Keratinocyte (primary cell): ENCODE measurements at regions not wholly inside any gene's neighbourhood (a gene's known extent, or its start where the extent isn't known, plus 50 kb on each side); places are given as distances from the start of the nearest gene placed in this dataset.

Experiments used
- DNase-seq: peaks from one replicate; pipeline ENCODE4 v3.0.0-alpha.2; 2011; ENCODE audit warnings: low read depth, missing footprints, low spot score
- FAIRE-seq: peaks from 2 replicates; lab custom pipeline; 2011; peaks lifted over from hg19 to GRCh38; lab: Jason Lieb, UNC
- H2AFZ ChIP-seq: 2 replicates; pipeline ENCODE4 v1.6.0; 2012; ENCODE audit warnings: low read length, control low read depth, inconsistent platforms; ENCODE audit not compliant: control insufficient read depth
- H3K27ac ChIP-seq: 2 replicates; pipeline ENCODE4 v1.5.1; 2011; ENCODE audit warnings: low read length; ENCODE audit not compliant: control insufficient read depth, insufficient read depth
- H3K27me3 ChIP-seq: 3 replicates; pipeline ENCODE4 v1.6.0; 2011; ENCODE audit warnings: low read length; ENCODE audit not compliant: control insufficient read depth, insufficient read depth; ENCODE audit errors: extremely low read depth
- H3K36me3 ChIP-seq, 2 experiments: 2 replicates in 1 of 2; 3 replicates in 1 of 2; pipeline ENCODE4 v1.5.1; 2011; ENCODE audit warnings: low read length in 2 of 2, mild to moderate bottlenecking in 1 of 2; ENCODE audit not compliant: control insufficient read depth in 2 of 2, insufficient read depth in 2 of 2; ENCODE audit errors: extremely low read depth in 1 of 2
- H3K4me1 ChIP-seq: 3 replicates; pipeline ENCODE4 v1.5.1; 2011; ENCODE audit warnings: low read length; ENCODE audit not compliant: control insufficient read depth, insufficient read depth; ENCODE audit errors: extremely low read depth
- H3K4me2 ChIP-seq: 3 replicates; pipeline ENCODE4 v1.6.0; 2011; ENCODE audit warnings: low read depth, low read length; ENCODE audit not compliant: control insufficient read depth, insufficient read depth; ENCODE audit errors: extremely low read depth
- H3K4me3 ChIP-seq, 3 experiments: fragments of 200-600 bp in 1 of 3; sonication (generic) in 1 of 3; 2 replicates in 2 of 3; 3 replicates in 1 of 3; pipeline ENCODE4 v1.5.1; 2011 to 2016; ENCODE audit warnings: low read length in 3 of 3, mild to moderate bottlenecking in 3 of 3, control low read depth in 2 of 3, inconsistent platforms in 1 of 3, low read depth in 1 of 3, mixed read lengths in 1 of 3, mixed run types in 1 of 3, moderate library complexity in 1 of 3; ENCODE audit not compliant: control insufficient read depth in 2 of 3, insufficient read depth in 2 of 3; ENCODE audit errors: extremely low read depth in 1 of 3
- H3K79me2 ChIP-seq: 2 replicates; pipeline ENCODE4 v1.6.0; 2012; ENCODE audit warnings: low read length; ENCODE audit not compliant: control insufficient read depth, insufficient read depth
- H3K9ac ChIP-seq: 3 replicates; pipeline ENCODE4 v1.6.0; 2011; ENCODE audit warnings: low read length; ENCODE audit not compliant: control insufficient read depth, insufficient read depth; ENCODE audit errors: extremely low read depth
- H3K9me1 ChIP-seq: 3 replicates; pipeline ENCODE4 v1.6.0; 2011; ENCODE audit warnings: low read length; ENCODE audit not compliant: control insufficient read depth, insufficient read depth; ENCODE audit errors: extremely low read depth
- H3K9me3 ChIP-seq: 2 replicates; pipeline ENCODE4 v1.5.1; 2012; ENCODE audit warnings: low read depth, low read length; ENCODE audit not compliant: control insufficient read depth
- H4K20me1 ChIP-seq: 3 replicates; pipeline ENCODE4 v1.6.0; 2011; ENCODE audit warnings: low read length; ENCODE audit not compliant: control insufficient read depth, insufficient read depth; ENCODE audit errors: extremely low read depth
- CTCF ChIP-seq, 3 experiments: IDR thresholded peaks in 1 of 3; conservative IDR thresholded peaks in 1 of 3; optimal IDR thresholded peaks in 1 of 3; 2 replicates in 2 of 3; 3 replicates in 1 of 3; pipeline versions ENCODE3 to v1.5.1; 2011; ENCODE audit warnings: low read length in 3 of 3, mild to moderate bottlenecking in 3 of 3, moderate library complexity in 2 of 3, control low read depth in 1 of 3, inconsistent platforms in 1 of 3; ENCODE audit not compliant: insufficient read depth in 2 of 3; ENCODE audit errors: extremely low read depth in 1 of 3
- EZH2 ChIP-seq: IDR thresholded peaks from one replicate; pipeline ENCODE4 v1.6.1; 2012; ENCODE audit warnings: inconsistent platforms, mild to moderate bottlenecking, low read length, moderate library complexity
- dilution Hi-C: fragments of 300-500 bp; cut with MboI; formaldehyde crosslinking; loops from one replicate; pipeline ENCODE4 v1.7.0; 2020; ENCODE audit warnings: low sequenced_read_pairs; ENCODE audit not compliant: extremely low pct_ligation_motif_present

- H4K20me1 ChIP-seq: no peaks in the 10 kb centered on the region
- H3K79me2 ChIP-seq: no peaks in the 10 kb centered on the region
- DNase-seq (no peak), FAIRE-seq (no peak)
- H3K9me3 ChIP-seq: no peaks in the 10 kb centered on the region
- H3K4me2 ChIP-seq: no peak overlapping the region
- no peak overlapping the region for H2AFZ ChIP-seq
- H3K27me3 ChIP-seq: no peaks in the 10 kb centered on the region
- H3K4me1 ChIP-seq: no peaks in the 10 kb centered on the region
- dilution Hi-C loops: no loop called here
- H3K27ac ChIP-seq: no peak overlapping the region
- no peak overlapping the region for H3K4me3 ChIP-seq
- no peaks in the 10 kb centered on the region for H3K36me3 ChIP-seq
- no peak for TF ChIP-seq CTCF (optimal IDR thresholded peaks at IDR 0.05 in 1 of 3, IDR thresholded peaks at IDR 0.05 in 1 of 3, conservative IDR thresholded peaks at IDR 0.05 in 1 of 3; ENCODE audit: extremely low read depth in 1 of 3, insufficient read depth in 2 of 3, low read length in 3 of 3)
- no peak for TF ChIP-seq EZH2
- H3K9me1 ChIP-seq: no peaks in the 10 kb centered on the region
- no peak overlapping the region for H3K9ac ChIP-seq
Measured at GRCh38 chr13:33459702-33460101, 174.1 kb upstream of the STARD13 start.

GRCh38 chr13:33462109-33462508 is 176.6 kb upstream of the STARD13 start:
- dilution Hi-C loops: no loop called here
- DNase-seq: no peak
- H3K4me2 ChIP-seq: no peak overlapping the region
- no peaks in the 10 kb centered on the region for H3K9me3 ChIP-seq
- no peaks in the 10 kb centered on the region for H4K20me1 ChIP-seq
- no peaks in the 10 kb centered on the region for H3K36me3 ChIP-seq
- no peak for TF ChIP-seq EZH2
- no peak for TF ChIP-seq CTCF (optimal IDR thresholded peaks at IDR 0.05 in 1 of 3, IDR thresholded peaks at IDR 0.05 in 1 of 3, conservative IDR thresholded peaks at IDR 0.05 in 1 of 3; ENCODE audit: extremely low read depth in 1 of 3, insufficient read depth in 2 of 3, low read length in 3 of 3)
- H3K9me1 ChIP-seq: no peaks in the 10 kb centered on the region
- H3K79me2 ChIP-seq: no peaks in the 10 kb centered on the region
- H3K4me1 ChIP-seq: no peaks in the 10 kb centered on the region
- no peak overlapping the region for H2AFZ ChIP-seq
- H3K4me3 ChIP-seq: no peak overlapping the region
- H3K9ac ChIP-seq: no peak overlapping the region
- no peak for FAIRE-seq
- no peaks in the 10 kb centered on the region for H3K27me3 ChIP-seq
- no peak overlapping the region for H3K27ac ChIP-seq
